Esophagus squamous epithelium (tissue), 4 donors: ENCODE measurements at regions not wholly inside any gene's neighbourhood (a gene's known extent, or its start where the extent isn't known, plus 50 kb on each side); places are given as distances from the start of the nearest gene placed in this dataset.

Source experiments
- CTCF ChIP-seq, 6 experiments: fragments of 450-650 bp in 4 of 6; fragments of 200-600 bp in 2 of 6; sonication (generic) in 2 of 6; IDR thresholded peaks; one replicate each; pipeline ENCODE4 v1.5.1; 2016 to 2019; ENCODE audit warnings: antibody characterized with exemption in 6 of 6, mild to moderate bottlenecking in 4 of 6, moderate library complexity in 4 of 6
- POLR2A ChIP-seq, 4 donors: fragments of 450-650 bp; IDR thresholded peaks; one replicate each; pipeline ENCODE4 v1.6.1; 2017; ENCODE audit warnings: antibody characterized with exemption in 4 of 4, mild to moderate bottlenecking in 4 of 4, moderate library complexity in 3 of 4

DNA sequence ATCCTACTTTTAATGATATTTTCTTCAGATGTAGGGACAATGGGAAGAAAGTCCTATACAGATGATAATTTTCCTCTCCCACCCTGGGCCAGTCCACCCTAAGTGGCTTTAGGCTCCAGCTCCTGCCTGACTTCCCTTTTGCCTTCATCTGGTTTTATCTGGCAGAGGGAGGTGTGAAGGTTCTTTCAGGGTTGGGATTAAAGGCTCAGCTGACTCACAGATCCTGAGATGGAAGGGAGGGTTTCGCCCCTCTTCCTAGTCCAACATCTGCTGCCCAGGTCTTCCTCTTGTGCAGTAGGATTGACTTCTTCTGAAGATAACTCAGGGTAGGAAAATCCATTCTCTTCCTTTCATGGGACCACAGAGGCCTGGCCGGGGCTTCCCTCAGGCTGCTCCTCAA is 362.4 kb upstream of the KAZN start:
- TF ChIP-seq CTCF (IDR thresholded peaks at IDR 0.05) (no peak), POLR2A (IDR thresholded peaks at IDR 0.05) (no peak)
